SK-N-MC (cell line): ENCODE measurements at regions not wholly inside any gene's neighbourhood (a gene's known extent, or its start where the extent isn't known, plus 50 kb on each side); places are given as distances from the start of the nearest gene placed in this dataset.

Source experiments
- EZH2 ChIP-seq: fragments of 200-600 bp; sonication (generic); IDR thresholded peaks from one replicate; pipeline ENCODE4 v1.6.1; 2017; ENCODE audit warnings: antibody characterized with exemption
- FOXP2 ChIP-seq: optimal IDR thresholded peaks from 2 replicates; pipeline ENCODE3; 2011; ENCODE audit warnings: mild to moderate bottlenecking, moderate library complexity; ENCODE audit not compliant: insufficient read depth; ENCODE audit errors: extremely low read length, control extremely low read depth
- POLR2AphosphoS5 ChIP-seq: IDR thresholded peaks from 2 replicates; pipeline ENCODE4 v1.6.1; 2012; ENCODE audit warnings: mild to moderate bottlenecking, low read depth, low read length, borderline replicate concordance

DNA sequence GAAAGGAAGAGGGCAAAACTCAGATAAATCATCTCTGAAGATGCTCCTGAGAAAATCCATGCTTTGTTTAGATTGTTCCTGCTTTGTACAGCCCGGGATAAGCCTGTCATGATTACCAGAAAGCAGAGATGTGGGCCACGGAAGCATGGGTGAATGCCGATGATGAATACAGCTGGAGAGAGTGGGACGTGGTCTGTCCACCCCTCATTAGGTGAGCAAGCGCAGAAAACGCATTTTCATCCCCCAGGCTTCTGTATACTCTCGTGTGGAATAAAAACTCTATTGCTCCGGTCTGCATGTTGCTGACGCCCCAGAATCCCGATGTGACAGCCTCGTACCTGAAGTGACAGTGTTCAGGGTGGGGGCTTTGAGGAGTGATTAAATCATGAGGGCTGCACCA, 52.0 kb upstream of the SALL3 start:
- TF ChIP-seq EZH2 (no peak), POLR2AphosphoS5 (no peak), FOXP2 (no peak)
